HEK293 (cell line): ENCODE measurements at regions not wholly inside any gene's neighbourhood (a gene's known extent, or its start where the extent isn't known, plus 50 kb on each side); places are given as distances from the start of the nearest gene placed in this dataset.

Experiments used
- CTCF ChIA-PET: fragments of 350-600 bp; formaldehyde crosslinking; extraction: SDS; loops from one replicate; lab custom pipeline; 2021; ENCODE audit warnings: antibody characterized with exemption; lab: Yijun Ruan, JAX
- POLR2A ChIA-PET: fragments of 300-600 bp; formaldehyde crosslinking; extraction: SDS; loops from one replicate; lab custom pipeline; 2020; ENCODE audit warnings: antibody characterized with exemption, inconsistent platforms; lab: Yijun Ruan, JAX
- H3K27ac ChIP-seq: fragments of 200-500 bp; sonication (Bioruptor generic); 2 replicates; pipeline ENCODE4 v1.5.1; 2014; ENCODE audit warnings: low read depth, low read length, control low read depth, inconsistent platforms; ENCODE audit errors: extremely low read depth
- H3K36me3 ChIP-seq, 2 experiments: fragments of 200-500 bp in 1 of 2; sonication (Bioruptor generic) in 1 of 2; 1 replicate in 1 of 2; 2 replicates in 1 of 2; pipeline ENCODE4 v1.5.1; 2014 to 2017; ENCODE audit warnings: inconsistent platforms in 2 of 2, low read length in 2 of 2; ENCODE audit not compliant: control insufficient read depth in 2 of 2, insufficient read depth in 1 of 2
- H3K4me1 ChIP-seq: fragments of 200-500 bp; sonication (Bioruptor generic); 2 replicates; pipeline ENCODE4 v1.5.1; 2014; ENCODE audit warnings: mild to moderate bottlenecking, low read length, inconsistent platforms; ENCODE audit not compliant: control insufficient read depth, insufficient read depth
- H3K4me3 ChIP-seq: 2 replicates; pipeline ENCODE4 v1.5.1; 2011; ENCODE audit warnings: low read depth, mild to moderate bottlenecking, control low read depth, low read length, moderate library complexity
- H3K9me3 ChIP-seq: fragments of 200-500 bp; sonication (Bioruptor generic); 2 replicates; pipeline ENCODE4 v1.5.1; 2014; ENCODE audit warnings: low read depth, low read length, inconsistent platforms; ENCODE audit not compliant: control insufficient read depth, insufficient read depth
- FEZF1 ChIP-seq: fragments of 450-650 bp; formaldehyde crosslinking; IDR thresholded peaks from 2 replicates; pipeline ENCODE4 v1.5.1; 2016; ENCODE audit warnings: missing biosample characterization, missing genetic modification characterization
- GLIS1 ChIP-seq: fragments of 450-650 bp; formaldehyde crosslinking; IDR thresholded peaks from 2 replicates; pipeline ENCODE4 v1.5.1; 2016; ENCODE audit warnings: missing biosample characterization, missing genetic modification characterization
- KLF9 ChIP-seq: fragments of 450-650 bp; formaldehyde crosslinking; IDR thresholded peaks from 2 replicates; pipeline ENCODE4 v1.5.1; 2016; ENCODE audit warnings: missing biosample characterization, missing genetic modification characterization, low read depth
- PBX3 ChIP-seq: sonication (generic); formaldehyde crosslinking; IDR thresholded peaks from 2 replicates; pipeline ENCODE4 v1.8.1; 2022; ENCODE audit warnings: mild to moderate bottlenecking, moderate library complexity, missing genetic modification reagents
- PRDM1 ChIP-seq: fragments of 450-650 bp; formaldehyde crosslinking; IDR thresholded peaks from 2 replicates; pipeline ENCODE4; 2016; ENCODE audit warnings: missing biosample characterization, missing genetic modification characterization
- SALL2 ChIP-seq: fragments of 450-650 bp; formaldehyde crosslinking; IDR thresholded peaks from 2 replicates; pipeline ENCODE4 v1.5.0; 2017; ENCODE audit warnings: missing biosample characterization, mild to moderate bottlenecking, missing genetic modification characterization, borderline replicate concordance
- TCF7L2 ChIP-seq: IDR thresholded peaks from 2 replicates; pipeline ENCODE4 v1.6.1; 2011; ENCODE audit warnings: low read depth, mild to moderate bottlenecking, inconsistent platforms, low read length, moderate library complexity, borderline replicate concordance
- ZFP3 ChIP-seq: fragments of 450-650 bp; formaldehyde crosslinking; IDR thresholded peaks from 2 replicates; pipeline ENCODE4 v1.5.1; 2016; ENCODE audit warnings: low read depth, missing biosample characterization, missing genetic modification characterization
- ZNF121 ChIP-seq: fragments of 450-650 bp; formaldehyde crosslinking; IDR thresholded peaks from 2 replicates; pipeline ENCODE4 v1.5.1; 2016; ENCODE audit warnings: missing biosample characterization, missing genetic modification characterization
- ZNF157 ChIP-seq: fragments of 450-650 bp; formaldehyde crosslinking; IDR thresholded peaks from 2 replicates; pipeline ENCODE4 v1.5.1; 2016; ENCODE audit warnings: missing biosample characterization, missing genetic modification characterization
- ZNF184 ChIP-seq: fragments of 450-650 bp; IDR thresholded peaks from 2 replicates; pipeline ENCODE4 v1.5.1; 2018; ENCODE audit warnings: missing biosample characterization, mild to moderate bottlenecking, missing genetic modification characterization
- ZNF223 ChIP-seq: fragments of 450-650 bp; formaldehyde crosslinking; IDR thresholded peaks from 2 replicates; pipeline ENCODE4 v1.5.1; 2016; ENCODE audit warnings: missing biosample characterization, missing genetic modification characterization
- ZNF488 ChIP-seq: fragments of 450-650 bp; formaldehyde crosslinking; IDR thresholded peaks from 2 replicates; pipeline ENCODE4 v1.5.1; 2016; ENCODE audit warnings: missing biosample characterization, missing genetic modification characterization
- ZNF521 ChIP-seq: fragments of 450-650 bp; formaldehyde crosslinking; IDR thresholded peaks from 2 replicates; pipeline ENCODE4 v1.5.1; 2017; ENCODE audit warnings: missing biosample characterization, mild to moderate bottlenecking, missing genetic modification characterization
- ZNF777 ChIP-seq: fragments of 450-650 bp; formaldehyde crosslinking; IDR thresholded peaks from 2 replicates; pipeline ENCODE4 v1.5.1; 2017; ENCODE audit warnings: missing biosample characterization, missing genetic modification characterization, borderline replicate concordance
- ZNF830 ChIP-seq: fragments of 450-650 bp; IDR thresholded peaks from 2 replicates; pipeline ENCODE4 v1.5.0; 2018; ENCODE audit warnings: missing biosample characterization, missing genetic modification characterization, low read depth, mild to moderate bottlenecking, moderate library complexity
- ZNF843 ChIP-seq: fragments of 450-650 bp; formaldehyde crosslinking; IDR thresholded peaks from 2 replicates; pipeline ENCODE4 v1.5.1; 2016; ENCODE audit warnings: missing biosample characterization, missing genetic modification characterization
- TF ChIP-seq, protein P1 (sequence below): fragments of 450-650 bp; formaldehyde crosslinking; IDR thresholded peaks from 2 replicates; pipeline ENCODE4 v1.5.1; 2017; ENCODE audit warnings: missing biosample characterization, missing genetic modification characterization
- TF ChIP-seq, protein P2 (sequence below): fragments of 450-650 bp; formaldehyde crosslinking; IDR thresholded peaks from 2 replicates; pipeline ENCODE4 v1.5.1; 2016; ENCODE audit warnings: missing biosample characterization, missing genetic modification characterization, borderline replicate concordance
- TF ChIP-seq, protein P3 (sequence below): fragments of 450-650 bp; formaldehyde crosslinking; IDR thresholded peaks from 2 replicates; pipeline ENCODE4 v1.5.1; 2016; ENCODE audit warnings: missing biosample characterization, missing genetic modification characterization

- TF ChIP-seq ZNF488 (tag by site-specific recombination) (no peak), GLIS1 (tag by site-specific recombination) (no peak), ZFP3 (no peak), ZNF777 (tag by site-specific recombination) (no peak), KLF9 (tag by site-specific recombination) (no peak)
- H3K9me3 ChIP-seq = no peaks in the 10 kb centered on the region
- H3K27ac ChIP-seq = no peak overlapping the region
- POLR2A ChIA-PET = no interaction called here
- CTCF ChIA-PET = interaction anchor here (0.6 to 2.1 kb wide), 3 partner anchors 22 to 1576 kb away, joined by 3 to 6 read pairs (median 5); no protein-coding TSS in a partner anchor
- no peak overlapping the region for H3K4me3 ChIP-seq
- no peaks in the 10 kb centered on the region for H3K4me1 ChIP-seq
- H3K36me3 ChIP-seq = no peaks in the 10 kb centered on the region
These were observed 61.5 kb downstream of the ADCYAP1 start for GRCh38 chr18:965921-966758.

GRCh38 chr18:966759-967576 is 62.3 kb downstream of the ADCYAP1 start:
- CTCF ChIA-PET = interaction anchor here (1.5 kb wide), 1 partner anchor 1575 kb away, joined by 6 read pairs; no protein-coding TSS in a partner anchor
- Histone ChIP-seq H3K9me3 (no peaks in the 10 kb centered on the region), H3K4me3 (no peak overlapping the region), H3K4me1 (no peaks in the 10 kb centered on the region), H3K36me3 (no peaks in the 10 kb centered on the region), H3K27ac (no peak overlapping the region)
- POLR2A ChIA-PET = no interaction called here
- TF ChIP-seq, protein P1, sequence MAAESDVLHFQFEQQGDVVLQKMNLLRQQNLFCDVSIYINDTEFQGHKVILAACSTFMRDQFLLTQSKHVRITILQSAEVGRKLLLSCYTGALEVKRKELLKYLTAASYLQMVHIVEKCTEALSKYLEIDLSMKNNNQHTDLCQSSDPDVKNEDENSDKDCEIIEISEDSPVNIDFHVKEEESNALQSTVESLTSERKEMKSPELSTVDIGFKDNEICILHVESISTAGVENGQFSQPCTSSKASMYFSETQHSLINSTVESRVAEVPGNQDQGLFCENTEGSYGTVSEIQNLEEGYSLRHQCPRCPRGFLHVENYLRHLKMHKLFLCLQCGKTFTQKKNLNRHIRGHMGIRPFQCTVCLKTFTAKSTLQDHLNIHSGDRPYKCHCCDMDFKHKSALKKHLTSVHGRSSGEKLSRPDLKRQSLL (tag by site-specific recombination) = no peak
- no peak for TF ChIP-seq TCF7L2
- no peak for TF ChIP-seq ZNF521 (tag by site-specific recombination)
- TF ChIP-seq ZNF843 (tag by site-specific recombination) = no peak
- TF ChIP-seq ZNF830 = no peak
- no peak for TF ChIP-seq ZNF184 (tag by site-specific recombination)
- TF ChIP-seq GLIS1 (tag by site-specific recombination) = no peak
- no peak for TF ChIP-seq FEZF1 (tag by site-specific recombination)
- TF ChIP-seq PBX3 (CRISPR knock-in tag) = no peak
- no peak for TF ChIP-seq ZNF488 (tag by site-specific recombination)
- TF ChIP-seq ZNF157 (tag by site-specific recombination) = no peak
- TF ChIP-seq KLF9 (tag by site-specific recombination) = no peak
- no peak for TF ChIP-seq PRDM1 (tag by site-specific recombination)
- no peak for TF ChIP-seq ZNF121 (tag by site-specific recombination)
- TF ChIP-seq ZNF223 (tag by site-specific recombination) = no peak
- TF ChIP-seq, protein P2, sequence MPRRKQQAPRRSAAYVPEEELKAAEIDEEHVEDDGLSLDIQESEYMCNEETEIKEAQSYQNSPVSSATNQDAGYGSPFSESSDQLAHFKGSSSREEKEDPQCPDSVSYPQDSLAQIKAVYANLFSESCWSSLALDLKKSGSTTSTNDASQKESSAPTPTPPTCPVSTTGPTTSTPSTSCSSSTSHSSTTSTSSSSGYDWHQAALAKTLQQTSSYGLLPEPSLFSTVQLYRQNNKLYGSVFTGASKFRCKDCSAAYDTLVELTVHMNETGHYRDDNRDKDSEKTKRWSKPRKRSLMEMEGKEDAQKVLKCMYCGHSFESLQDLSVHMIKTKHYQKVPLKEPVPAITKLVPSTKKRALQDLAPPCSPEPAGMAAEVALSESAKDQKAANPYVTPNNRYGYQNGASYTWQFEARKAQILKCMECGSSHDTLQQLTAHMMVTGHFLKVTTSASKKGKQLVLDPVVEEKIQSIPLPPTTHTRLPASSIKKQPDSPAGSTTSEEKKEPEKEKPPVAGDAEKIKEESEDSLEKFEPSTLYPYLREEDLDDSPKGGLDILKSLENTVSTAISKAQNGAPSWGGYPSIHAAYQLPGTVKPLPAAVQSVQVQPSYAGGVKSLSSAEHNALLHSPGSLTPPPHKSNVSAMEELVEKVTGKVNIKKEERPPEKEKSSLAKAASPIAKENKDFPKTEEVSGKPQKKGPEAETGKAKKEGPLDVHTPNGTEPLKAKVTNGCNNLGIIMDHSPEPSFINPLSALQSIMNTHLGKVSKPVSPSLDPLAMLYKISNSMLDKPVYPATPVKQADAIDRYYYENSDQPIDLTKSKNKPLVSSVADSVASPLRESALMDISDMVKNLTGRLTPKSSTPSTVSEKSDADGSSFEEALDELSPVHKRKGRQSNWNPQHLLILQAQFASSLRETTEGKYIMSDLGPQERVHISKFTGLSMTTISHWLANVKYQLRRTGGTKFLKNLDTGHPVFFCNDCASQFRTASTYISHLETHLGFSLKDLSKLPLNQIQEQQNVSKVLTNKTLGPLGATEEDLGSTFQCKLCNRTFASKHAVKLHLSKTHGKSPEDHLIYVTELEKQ (tag by site-specific recombination) = no peak
- TF ChIP-seq, protein P3, sequence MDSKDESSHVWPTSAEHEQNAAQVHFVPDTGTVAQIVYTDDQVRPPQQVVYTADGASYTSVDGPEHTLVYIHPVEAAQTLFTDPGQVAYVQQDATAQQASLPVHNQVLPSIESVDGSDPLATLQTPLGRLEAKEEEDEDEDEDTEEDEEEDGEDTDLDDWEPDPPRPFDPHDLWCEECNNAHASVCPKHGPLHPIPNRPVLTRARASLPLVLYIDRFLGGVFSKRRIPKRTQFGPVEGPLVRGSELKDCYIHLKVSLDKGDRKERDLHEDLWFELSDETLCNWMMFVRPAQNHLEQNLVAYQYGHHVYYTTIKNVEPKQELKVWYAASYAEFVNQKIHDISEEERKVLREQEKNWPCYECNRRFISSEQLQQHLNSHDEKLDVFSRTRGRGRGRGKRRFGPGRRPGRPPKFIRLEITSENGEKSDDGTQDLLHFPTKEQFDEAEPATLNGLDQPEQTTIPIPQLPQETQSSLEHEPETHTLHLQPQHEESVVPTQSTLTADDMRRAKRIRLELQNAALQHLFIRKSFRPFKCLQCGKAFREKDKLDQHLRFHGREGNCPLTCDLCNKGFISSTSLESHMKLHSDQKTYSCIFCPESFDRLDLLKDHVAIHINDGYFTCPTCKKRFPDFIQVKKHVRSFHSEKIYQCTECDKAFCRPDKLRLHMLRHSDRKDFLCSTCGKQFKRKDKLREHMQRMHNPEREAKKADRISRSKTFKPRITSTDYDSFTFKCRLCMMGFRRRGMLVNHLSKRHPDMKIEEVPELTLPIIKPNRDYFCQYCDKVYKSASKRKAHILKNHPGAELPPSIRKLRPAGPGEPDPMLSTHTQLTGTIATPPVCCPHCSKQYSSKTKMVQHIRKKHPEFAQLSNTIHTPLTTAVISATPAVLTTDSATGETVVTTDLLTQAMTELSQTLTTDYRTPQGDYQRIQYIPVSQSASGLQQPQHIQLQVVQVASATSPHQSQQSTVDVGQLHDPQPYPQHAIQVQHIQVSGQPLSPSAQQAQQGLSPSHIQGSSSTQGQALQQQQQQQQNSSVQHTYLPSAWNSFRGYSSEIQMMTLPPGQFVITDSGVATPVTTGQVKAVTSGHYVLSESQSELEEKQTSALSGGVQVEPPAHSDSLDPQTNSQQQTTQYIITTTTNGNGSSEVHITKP (tag by site-specific recombination) = no peak
- TF ChIP-seq SALL2 (tag by site-specific recombination) = no peak
